ENCODE measurements at regions not wholly inside any gene's neighbourhood (a gene's known extent, or its start where the extent isn't known, plus 50 kb on each side); places are given as distances from the start of the nearest gene placed in this dataset.

DNA sequence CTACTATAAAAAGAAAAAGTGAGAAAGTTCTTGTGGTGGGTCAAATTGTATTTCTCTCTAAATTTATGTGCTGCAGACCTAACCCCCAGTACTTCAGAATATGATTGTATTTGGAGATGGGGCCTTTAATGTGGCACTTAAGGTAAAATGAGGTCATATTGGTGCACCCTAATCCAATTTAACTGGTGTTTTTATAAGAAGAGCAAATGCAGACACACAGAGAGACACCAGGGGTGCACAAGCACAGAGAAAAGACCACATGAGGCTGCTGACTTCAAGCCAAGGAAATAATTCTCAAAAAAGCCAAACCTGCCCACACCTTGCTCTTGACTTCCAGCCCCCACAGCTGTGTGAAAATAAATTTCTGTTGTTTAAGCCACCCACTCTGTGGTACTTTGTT is 80.2 kb upstream of the HTR4 start:
- H3K27me3 ChIP-seq (ENCODE audit: insufficient read depth in 3 of 3, low read length in 2 of 3), result no peaks in the 10 kb centered on the region
- TF ChIP-seq, protein P1, sequence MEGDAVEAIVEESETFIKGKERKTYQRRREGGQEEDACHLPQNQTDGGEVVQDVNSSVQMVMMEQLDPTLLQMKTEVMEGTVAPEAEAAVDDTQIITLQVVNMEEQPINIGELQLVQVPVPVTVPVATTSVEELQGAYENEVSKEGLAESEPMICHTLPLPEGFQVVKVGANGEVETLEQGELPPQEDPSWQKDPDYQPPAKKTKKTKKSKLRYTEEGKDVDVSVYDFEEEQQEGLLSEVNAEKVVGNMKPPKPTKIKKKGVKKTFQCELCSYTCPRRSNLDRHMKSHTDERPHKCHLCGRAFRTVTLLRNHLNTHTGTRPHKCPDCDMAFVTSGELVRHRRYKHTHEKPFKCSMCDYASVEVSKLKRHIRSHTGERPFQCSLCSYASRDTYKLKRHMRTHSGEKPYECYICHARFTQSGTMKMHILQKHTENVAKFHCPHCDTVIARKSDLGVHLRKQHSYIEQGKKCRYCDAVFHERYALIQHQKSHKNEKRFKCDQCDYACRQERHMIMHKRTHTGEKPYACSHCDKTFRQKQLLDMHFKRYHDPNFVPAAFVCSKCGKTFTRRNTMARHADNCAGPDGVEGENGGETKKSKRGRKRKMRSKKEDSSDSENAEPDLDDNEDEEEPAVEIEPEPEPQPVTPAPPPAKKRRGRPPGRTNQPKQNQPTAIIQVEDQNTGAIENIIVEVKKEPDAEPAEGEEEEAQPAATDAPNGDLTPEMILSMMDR (IDR thresholded peaks at IDR 0.05), result no peak
- H3K9me3 ChIP-seq, result no peaks in the 10 kb centered on the region
- no peak overlapping the region for H3K27ac ChIP-seq
- intact Hi-C loops (cut with DNase I), result loop anchor here (2.0 to 10.0 kb wide), 5 partner anchors 270 to 560 kb away; no protein-coding TSS in a partner anchor
- DNase-seq (no peak), ATAC-seq (no peak)
- H3K4me3 ChIP-seq, result no peak overlapping the region
- no peaks in the 10 kb centered on the region for H3K4me1 ChIP-seq
- H3K36me3 ChIP-seq (ENCODE audit: insufficient read depth in 1 of 2, low read depth in 1 of 2), result no peaks in the 10 kb centered on the region

DNA sequence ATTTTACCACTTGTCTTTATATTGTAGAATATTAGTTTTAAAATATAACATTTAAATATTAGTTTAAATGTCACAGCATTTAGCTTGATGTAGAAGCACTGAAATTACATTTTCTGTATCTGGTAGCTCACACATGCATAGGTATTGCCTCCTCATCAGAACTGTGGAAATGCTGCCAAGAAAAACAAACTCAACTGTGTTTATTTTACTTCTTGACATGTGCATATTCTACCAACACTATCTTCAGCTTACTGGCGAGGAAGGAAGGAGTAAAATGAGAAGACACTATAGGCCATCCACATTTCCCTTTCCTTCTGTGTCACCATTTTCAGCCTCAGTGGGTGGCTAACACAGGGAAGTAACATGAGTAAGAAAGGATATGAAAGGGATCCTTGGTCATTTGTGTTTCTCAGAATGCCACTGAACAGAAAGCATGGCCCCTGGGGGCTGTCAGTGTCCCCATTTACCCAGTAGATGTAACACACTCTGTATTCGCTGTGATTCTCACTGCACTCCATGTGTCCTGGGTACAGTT is 81.0 kb upstream of the HTR4 start:
- Histone ChIP-seq H3K4me1 (no peaks in the 10 kb centered on the region), H3K36me3 (ENCODE audit: insufficient read depth in 1 of 2, low read depth in 1 of 2) (no peaks in the 10 kb centered on the region), H3K27ac (no peak overlapping the region), H3K4me3 (no peak overlapping the region), H3K27me3 (ENCODE audit: insufficient read depth in 3 of 3, low read length in 2 of 3) (no peaks in the 10 kb centered on the region), H3K9me3 (no peaks in the 10 kb centered on the region)
- no peak for DNase-seq
- TF ChIP-seq, protein P1 (IDR thresholded peaks at IDR 0.05), result no peak
- intact Hi-C loops (cut with DNase I), result loop anchor here (2.0 to 10.0 kb wide), 5 partner anchors 267 to 561 kb away; no protein-coding TSS in a partner anchor
- ATAC-seq, result no peak
- 78 to 91% (median 88%) methylated on average over 2 of the region's 2 CpGs for WGBS, 3 donors

DNA sequence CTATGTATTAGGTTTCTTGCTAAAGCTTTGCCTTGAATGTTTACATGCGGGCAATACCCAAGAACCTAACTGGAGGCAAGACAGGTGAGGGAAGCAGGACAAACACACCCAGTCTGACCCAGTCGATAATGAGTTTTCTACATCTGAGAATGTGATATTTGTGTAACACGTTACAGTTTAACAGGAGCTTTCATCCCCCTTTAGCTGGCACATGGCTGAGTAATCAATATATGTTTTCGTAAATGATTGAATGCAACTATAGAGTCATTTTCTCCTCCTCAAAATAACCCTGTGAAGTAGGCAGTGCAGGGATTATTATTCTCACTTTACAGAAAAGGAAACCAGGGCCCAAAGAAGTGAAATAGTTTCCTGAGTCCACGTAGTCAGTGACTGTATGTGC is 84.7 kb upstream of the HTR4 start:
- no peak overlapping the region for H3K4me3 ChIP-seq
- 87 to 92% (median 88%) methylated on average over 5 of the region's 5 CpGs for WGBS, 3 donors
- TF ChIP-seq, protein P1 (IDR thresholded peaks at IDR 0.05), result no peak
- DNase-seq, result no peak
- no peak overlapping the region for H3K27ac ChIP-seq
- H3K4me1 ChIP-seq, result peaks cover 8% of the 10 kb centered on the region
- no peaks in the 10 kb centered on the region for H3K27me3 ChIP-seq (ENCODE audit: insufficient read depth in 3 of 3, low read length in 2 of 3)
- intact Hi-C loops (cut with DNase I), result loop anchor here (5.0 to 10.0 kb wide), 4 partner anchors 263 to 564 kb away; no protein-coding TSS in a partner anchor
- no peaks in the 10 kb centered on the region for H3K9me3 ChIP-seq
- no peaks in the 10 kb centered on the region for H3K36me3 ChIP-seq (ENCODE audit: insufficient read depth in 1 of 2, low read depth in 1 of 2)
- no peak for ATAC-seq

DNA sequence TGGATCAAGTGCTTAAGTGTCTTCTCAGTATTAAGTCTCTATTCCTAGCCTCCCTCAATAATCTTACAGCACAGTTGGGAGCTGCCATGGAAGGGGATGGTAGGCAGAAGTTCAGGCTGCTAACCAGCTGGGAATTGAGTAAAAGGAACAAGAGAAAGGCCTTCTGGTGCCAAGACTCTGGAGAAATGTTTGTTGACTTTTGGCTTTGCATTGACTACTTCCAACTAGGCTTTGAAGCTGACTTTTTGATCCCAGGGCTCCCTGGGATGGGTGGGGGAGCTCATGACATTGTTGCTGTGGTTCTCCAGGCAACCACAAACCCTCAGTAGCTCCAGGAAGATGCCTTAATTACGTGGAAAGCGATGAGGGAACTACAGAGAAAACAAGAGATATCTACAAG is 85.2 kb upstream of the HTR4 start:
- 64 to 84% (median 71%) methylated on average over 2 of the region's 2 CpGs for WGBS, 3 donors
- H3K27me3 ChIP-seq (ENCODE audit: insufficient read depth in 3 of 3, low read length in 2 of 3), result no peaks in the 10 kb centered on the region
- intact Hi-C loops (cut with DNase I), result loop anchor here (5.0 to 10.0 kb wide), 4 partner anchors 263 to 565 kb away; no protein-coding TSS in a partner anchor
- no peak overlapping the region for H3K4me3 ChIP-seq
- TF ChIP-seq, protein P1 (IDR thresholded peaks at IDR 0.05), result no peak
- no peak overlapping the region for H3K27ac ChIP-seq
- peaks cover 8% of the 10 kb centered on the region for H3K4me1 ChIP-seq
- no peaks in the 10 kb centered on the region for H3K9me3 ChIP-seq
- ATAC-seq (no peak), DNase-seq (no peak)
- H3K36me3 ChIP-seq (ENCODE audit: insufficient read depth in 1 of 2, low read depth in 1 of 2), result no peaks in the 10 kb centered on the region
